NCI-H82 (cell line): ENCODE measurements at regions not wholly inside any gene's neighbourhood (a gene's known extent, or its start where the extent isn't known, plus 50 kb on each side); places are given as distances from the start of the nearest gene placed in this dataset.

Source experiments
- DNase-seq: peaks from one replicate; lab custom pipeline; 2025; lab: John Stamatoyannopoulos, UW

GRCh38 chr3:23664459-23664858 lies 141.3 kb upstream of the UBE2E1 start:
- DNase-seq: no peak

- no peak for DNase-seq
Observed at GRCh38 chr3:23665741-23666140, 140.0 kb upstream of the UBE2E1 start.

- DNase-seq: no peak
Observed at GRCh38 chr3:23666818-23667217, 138.9 kb upstream of the UBE2E1 start.

GRCh38 chr3:23667536-23668429 lies 138.0 kb upstream of the UBE2E1 start:
- DNase-seq: no peak

GRCh38 chr3:23668430-23668904 lies 137.3 kb upstream of the UBE2E1 start:
- DNase-seq: no peak

GRCh38 chr3:23669541-23670255 lies 136.1 kb upstream of the UBE2E1 start:
- no peak for DNase-seq

GRCh38 chr3:23671851-23672589 lies 133.7 kb upstream of the UBE2E1 start:
- DNase-seq: no peak

GRCh38 chr3:23672628-23673027 lies 133.1 kb upstream of the UBE2E1 start:
- DNase-seq: no peak

- no peak for DNase-seq
Observed at GRCh38 chr3:23675010-23675409, 130.7 kb upstream of the UBE2E1 start.

- DNase-seq: no peak
Observed at GRCh38 chr3:23676093-23676492, 129.7 kb upstream of the UBE2E1 start.

- DNase-seq: no peak
Observed at GRCh38 chr3:23682646-23683045, 123.1 kb upstream of the UBE2E1 start.

- peak; percentile 2 for DNase-seq
Observed at GRCh38 chr3:23685541-23686258, 120.1 kb upstream of the UBE2E1 start.

- DNase-seq: no peak
Observed at GRCh38 chr3:23686519-23686918, 119.2 kb upstream of the UBE2E1 start.

- DNase-seq: no peak
Observed at GRCh38 chr3:23691357-23691895, 114.3 kb upstream of the UBE2E1 start.

- DNase-seq: peak; percentile 40
Observed at GRCh38 chr3:23696842-23697241, 108.9 kb upstream of the UBE2E1 start.

- peak; percentile 89 for DNase-seq
Observed at GRCh38 chr3:23697416-23697815, 108.3 kb upstream of the UBE2E1 start.

GRCh38 chr3:23698652-23699313 lies 107.0 kb upstream of the UBE2E1 start:
- DNase-seq: peak; percentile 4

GRCh38 chr3:23700616-23701015 lies 105.1 kb upstream of the UBE2E1 start:
- no peak for DNase-seq

GRCh38 chr3:23701716-23702597 lies 103.8 kb upstream of the UBE2E1 start:
- no peak for DNase-seq

- no peak for DNase-seq
Observed at GRCh38 chr3:23704298-23704697, 101.5 kb upstream of the UBE2E1 start.
